Osteocyte (in vitro differentiated cells): ENCODE measurements at regions not wholly inside any gene's neighbourhood (a gene's known extent, or its start where the extent isn't known, plus 50 kb on each side); places are given as distances from the start of the nearest gene placed in this dataset.

Experiments used
- DNase-seq: peaks from one replicate; pipeline ENCODE4 v3.0.0; 2021; ENCODE audit warnings: mixed read lengths; ENCODE audit not compliant: unreplicated experiment; ENCODE audit errors: extremely low spot score
- H3K27ac Mint-ChIP-seq: one replicate; pipeline ENCODE4 v1.8.0; 2021; ENCODE audit warnings: mild to moderate bottlenecking, mixed read lengths; ENCODE audit not compliant: unreplicated experiment
- H3K27me3 Mint-ChIP-seq: one replicate; pipeline ENCODE4 v1.8.0; 2021; ENCODE audit warnings: mixed read lengths; ENCODE audit not compliant: unreplicated experiment
- H3K36me3 Mint-ChIP-seq: one replicate; pipeline ENCODE4 v1.8.0; 2021; ENCODE audit warnings: mixed read lengths; ENCODE audit not compliant: unreplicated experiment
- H3K4me1 Mint-ChIP-seq: one replicate; pipeline ENCODE4 v1.8.0; 2021; ENCODE audit warnings: mixed read lengths; ENCODE audit not compliant: unreplicated experiment
- H3K4me3 Mint-ChIP-seq: one replicate; pipeline ENCODE4 v1.8.0; 2021; ENCODE audit warnings: mild to moderate bottlenecking, moderate library complexity, mixed read lengths; ENCODE audit not compliant: unreplicated experiment
- H3K9me3 Mint-ChIP-seq: one replicate; pipeline ENCODE4 v1.8.0; 2021; ENCODE audit warnings: mixed read lengths; ENCODE audit not compliant: unreplicated experiment
- TF ChIP-seq, protein P1 (sequence below): fragments of 200-600 bp; sonication (generic); IDR thresholded peaks from 2 replicates; pipeline ENCODE4 v1.5.0; 2021; ENCODE audit warnings: antibody characterized with exemption, mild to moderate bottlenecking, moderate library complexity

- DNase-seq, result no peak
- Mint-ChIP-seq H3K9me3 (peaks cover 14% of the 10 kb centered on the region), H3K4me3 (no peak overlapping the region), H3K27me3 (no peaks in the 10 kb centered on the region), H3K4me1 (no peaks in the 10 kb centered on the region), H3K27ac (no peak overlapping the region), H3K36me3 (no peaks in the 10 kb centered on the region)
- TF ChIP-seq, protein P1, sequence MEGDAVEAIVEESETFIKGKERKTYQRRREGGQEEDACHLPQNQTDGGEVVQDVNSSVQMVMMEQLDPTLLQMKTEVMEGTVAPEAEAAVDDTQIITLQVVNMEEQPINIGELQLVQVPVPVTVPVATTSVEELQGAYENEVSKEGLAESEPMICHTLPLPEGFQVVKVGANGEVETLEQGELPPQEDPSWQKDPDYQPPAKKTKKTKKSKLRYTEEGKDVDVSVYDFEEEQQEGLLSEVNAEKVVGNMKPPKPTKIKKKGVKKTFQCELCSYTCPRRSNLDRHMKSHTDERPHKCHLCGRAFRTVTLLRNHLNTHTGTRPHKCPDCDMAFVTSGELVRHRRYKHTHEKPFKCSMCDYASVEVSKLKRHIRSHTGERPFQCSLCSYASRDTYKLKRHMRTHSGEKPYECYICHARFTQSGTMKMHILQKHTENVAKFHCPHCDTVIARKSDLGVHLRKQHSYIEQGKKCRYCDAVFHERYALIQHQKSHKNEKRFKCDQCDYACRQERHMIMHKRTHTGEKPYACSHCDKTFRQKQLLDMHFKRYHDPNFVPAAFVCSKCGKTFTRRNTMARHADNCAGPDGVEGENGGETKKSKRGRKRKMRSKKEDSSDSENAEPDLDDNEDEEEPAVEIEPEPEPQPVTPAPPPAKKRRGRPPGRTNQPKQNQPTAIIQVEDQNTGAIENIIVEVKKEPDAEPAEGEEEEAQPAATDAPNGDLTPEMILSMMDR, result no peak
These were observed 435.2 kb upstream of the AMOT start for GRCh38 chrX:113275804-113276203.

DNA sequence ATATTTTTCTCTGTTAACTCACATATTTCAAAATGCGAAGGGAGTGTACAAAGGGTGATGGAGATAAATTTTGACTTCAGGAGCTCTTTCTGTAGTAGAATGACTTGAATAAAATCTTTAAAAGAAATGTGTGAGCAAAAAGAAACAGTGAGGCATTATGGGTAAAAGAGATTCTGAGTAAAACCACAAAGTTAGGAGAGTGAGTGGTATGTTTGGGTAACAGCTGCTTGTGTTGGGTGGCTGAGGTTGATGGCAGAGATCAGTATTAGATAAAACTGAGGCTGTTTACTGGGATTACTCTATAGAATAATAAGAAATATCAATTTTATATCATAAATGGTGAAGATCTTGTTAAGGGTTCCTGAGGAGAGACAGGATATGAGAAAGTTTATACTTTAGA, 434.2 kb upstream of the AMOT start:
- peaks cover 14% of the 10 kb centered on the region for H3K9me3 Mint-ChIP-seq

GRCh38 chrX:113274345-113274744, 433.7 kb upstream of the AMOT start:
- DNase-seq, result no peak
- Mint-ChIP-seq H3K4me3 (no peak overlapping the region), H3K9me3 (peaks cover 14% of the 10 kb centered on the region), H3K27me3 (no peaks in the 10 kb centered on the region), H3K36me3 (no peaks in the 10 kb centered on the region), H3K27ac (no peak overlapping the region), H3K4me1 (no peaks in the 10 kb centered on the region)
- TF ChIP-seq, protein P1, result no peak

More for the DNA sequence above, 434.2 kb upstream of the AMOT start:
- Mint-ChIP-seq H3K4me3 (no peak overlapping the region), H3K27me3 (no peaks in the 10 kb centered on the region), H3K4me1 (no peaks in the 10 kb centered on the region), H3K36me3 (no peaks in the 10 kb centered on the region), H3K27ac (no peak overlapping the region)
- no peak for DNase-seq
- TF ChIP-seq, protein P1, result no peak

- Mint-ChIP-seq H3K9me3 (peaks cover 4% of the 10 kb centered on the region), H3K4me1 (no peaks in the 10 kb centered on the region), H3K36me3 (no peaks in the 10 kb centered on the region), H3K27me3 (no peaks in the 10 kb centered on the region), H3K27ac (no peak overlapping the region), H3K4me3 (no peak overlapping the region)
- TF ChIP-seq, protein P1, result no peak
- no peak for DNase-seq
These were observed 428.6 kb upstream of the AMOT start for GRCh38 chrX:113269203-113269602.

GRCh38 chrX:113260474-113260873, 419.8 kb upstream of the AMOT start:
- H3K36me3 Mint-ChIP-seq, result no peaks in the 10 kb centered on the region

More at GRCh38 chrX:113260474-113260873, 419.8 kb upstream of the AMOT start:
- peaks cover 15% of the 10 kb centered on the region for H3K9me3 Mint-ChIP-seq
- DNase-seq, result no peak
- TF ChIP-seq, protein P1, result no peak
- H3K4me3 Mint-ChIP-seq, result no peak overlapping the region
- no peaks in the 10 kb centered on the region for H3K4me1 Mint-ChIP-seq
- no peaks in the 10 kb centered on the region for H3K27me3 Mint-ChIP-seq
- no peak overlapping the region for H3K27ac Mint-ChIP-seq
